ENCODE measurements at regions not wholly inside any gene's neighbourhood (a gene's known extent, or its start where the extent isn't known, plus 50 kb on each side); places are given as distances from the start of the nearest gene placed in this dataset.

GRCh38 chr2:23036629-23037028, 348.4 kb upstream of the KLHL29 start:
- TF ChIP-seq, protein P1, sequence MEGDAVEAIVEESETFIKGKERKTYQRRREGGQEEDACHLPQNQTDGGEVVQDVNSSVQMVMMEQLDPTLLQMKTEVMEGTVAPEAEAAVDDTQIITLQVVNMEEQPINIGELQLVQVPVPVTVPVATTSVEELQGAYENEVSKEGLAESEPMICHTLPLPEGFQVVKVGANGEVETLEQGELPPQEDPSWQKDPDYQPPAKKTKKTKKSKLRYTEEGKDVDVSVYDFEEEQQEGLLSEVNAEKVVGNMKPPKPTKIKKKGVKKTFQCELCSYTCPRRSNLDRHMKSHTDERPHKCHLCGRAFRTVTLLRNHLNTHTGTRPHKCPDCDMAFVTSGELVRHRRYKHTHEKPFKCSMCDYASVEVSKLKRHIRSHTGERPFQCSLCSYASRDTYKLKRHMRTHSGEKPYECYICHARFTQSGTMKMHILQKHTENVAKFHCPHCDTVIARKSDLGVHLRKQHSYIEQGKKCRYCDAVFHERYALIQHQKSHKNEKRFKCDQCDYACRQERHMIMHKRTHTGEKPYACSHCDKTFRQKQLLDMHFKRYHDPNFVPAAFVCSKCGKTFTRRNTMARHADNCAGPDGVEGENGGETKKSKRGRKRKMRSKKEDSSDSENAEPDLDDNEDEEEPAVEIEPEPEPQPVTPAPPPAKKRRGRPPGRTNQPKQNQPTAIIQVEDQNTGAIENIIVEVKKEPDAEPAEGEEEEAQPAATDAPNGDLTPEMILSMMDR (IDR thresholded peaks at IDR 0.05; ENCODE audit: insufficient read depth, low read length, missing control alignments) = no peak
- POLR2A ChIA-PET = no interaction called here
- H3K4me3 ChIP-seq (ENCODE audit: low read depth, low read length) = no peak overlapping the region
- CTCF ChIA-PET = no interaction called here
- no peak for DNase-seq (ENCODE audit: low read depth, low spot score)

- no peak overlapping the region for H3K4me3 ChIP-seq (ENCODE audit: low read depth, low read length)
- CTCF ChIA-PET = no interaction called here
- no peak for DNase-seq (ENCODE audit: low read depth, low spot score)
- POLR2A ChIA-PET = no interaction called here
- TF ChIP-seq, protein P1 (IDR thresholded peaks at IDR 0.05; ENCODE audit: insufficient read depth, low read length, missing control alignments) = no peak
Observed at GRCh38 chr2:23037596-23037995, 347.4 kb upstream of the KLHL29 start.

DNA sequence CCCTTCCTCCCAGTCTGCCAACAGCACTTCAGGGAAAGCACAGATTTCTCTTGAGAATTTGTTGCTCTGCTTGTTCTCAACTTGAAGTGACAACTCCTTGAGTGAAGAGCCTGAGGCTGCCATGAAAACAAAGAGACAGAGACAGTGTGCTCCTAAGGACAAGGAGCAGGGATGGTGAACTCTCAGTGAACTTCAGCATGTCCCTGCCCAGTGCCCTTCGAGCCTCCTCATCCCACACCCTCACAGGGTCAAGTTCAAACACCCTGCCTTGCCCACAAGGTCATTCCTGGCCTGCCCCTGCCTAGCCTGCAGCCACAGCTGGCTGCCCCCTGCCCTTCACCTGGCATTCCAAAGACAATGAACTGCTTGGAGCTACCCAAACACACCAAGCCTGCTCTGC, 343.5 kb upstream of the KLHL29 start:
- no peak for DNase-seq (ENCODE audit: low read depth, low spot score)
- ChIA-PET CTCF (no interaction called here), POLR2A (no interaction called here)
- no peak overlapping the region for H3K4me3 ChIP-seq (ENCODE audit: low read depth, low read length)
- TF ChIP-seq, protein P1 (IDR thresholded peaks at IDR 0.05; ENCODE audit: insufficient read depth, low read length, missing control alignments) = no peak

- TF ChIP-seq, protein P1 (IDR thresholded peaks at IDR 0.05; ENCODE audit: insufficient read depth, low read length, missing control alignments) = no peak
- no peak for DNase-seq (ENCODE audit: low read depth, low spot score)
- POLR2A ChIA-PET = no interaction called here
- CTCF ChIA-PET = no interaction called here
- H3K4me3 ChIP-seq (ENCODE audit: low read depth, low read length) = no peak overlapping the region
Observed at GRCh38 chr2:23042216-23042906, 342.6 kb upstream of the KLHL29 start.

- no peak for DNase-seq (ENCODE audit: low read depth, low spot score)
- ChIA-PET CTCF (no interaction called here), POLR2A (no interaction called here)
- TF ChIP-seq, protein P1 (IDR thresholded peaks at IDR 0.05; ENCODE audit: insufficient read depth, low read length, missing control alignments) = no peak
- no peak overlapping the region for H3K4me3 ChIP-seq (ENCODE audit: low read depth, low read length)
Observed at GRCh38 chr2:23050388-23050787, 334.6 kb upstream of the KLHL29 start.

DNA sequence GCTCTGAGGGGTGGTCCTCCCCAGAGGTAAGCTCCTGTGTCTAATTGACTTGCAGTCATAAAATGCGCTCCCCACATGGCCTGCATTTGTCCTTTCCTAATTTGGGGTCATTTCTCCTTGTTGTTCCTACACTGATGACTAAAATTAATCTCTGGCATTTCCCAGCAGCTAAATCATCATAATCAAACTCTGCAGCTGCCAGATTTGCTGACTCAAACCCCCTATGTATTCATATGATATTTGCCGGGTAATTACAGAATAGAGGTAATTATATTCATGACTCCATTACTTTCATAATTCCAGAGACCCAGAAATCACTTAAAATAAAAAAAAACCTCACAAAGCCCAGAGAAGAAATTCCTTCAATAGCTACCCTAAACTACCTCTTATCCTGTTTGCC, 331.4 kb upstream of the KLHL29 start:
- TF ChIP-seq, protein P1 (IDR thresholded peaks at IDR 0.05; ENCODE audit: insufficient read depth, low read length, missing control alignments) = no peak
- H3K4me3 ChIP-seq (ENCODE audit: low read depth, low read length) = no peak overlapping the region
- CTCF ChIA-PET = no interaction called here
- POLR2A ChIA-PET = no interaction called here
- no peak for DNase-seq (ENCODE audit: low read depth, low spot score)

Data from AG04449 (cell line).